B cell (primary cell): ENCODE measurements at regions not wholly inside any gene's neighbourhood (a gene's known extent, or its start where the extent isn't known, plus 50 kb on each side); places are given as distances from the start of the nearest gene placed in this dataset.

Experiments used
- ATAC-seq: fragments of 200-7000 bp; cut with Tn5 transposase; one replicate; pipeline ENCODE4 v1.10.0; 2021; ENCODE audit warnings: low read depth, mild to moderate bottlenecking, moderate number of reproducible peaks, moderate library complexity
- CTCF ChIA-PET: fragments of 350-600 bp; sonication (Branson Sonifier 250); formaldehyde crosslinking; loops from one replicate; lab custom pipeline; 2021; ENCODE audit warnings: antibody characterized with exemption, inconsistent platforms; lab: Charles Lee
- POLR2A ChIA-PET: fragments of 350-600 bp; sonication (Branson Sonifier 250); formaldehyde crosslinking; loops from one replicate; lab custom pipeline; 2021; ENCODE audit warnings: antibody characterized with exemption; lab: Charles Lee
- DNase-seq: peaks from one replicate; pipeline ENCODE4 v3.0.0; 2013
- H2AFZ ChIP-seq: 2 replicates; pipeline ENCODE4 v1.6.1; 2012; ENCODE audit warnings: mild to moderate bottlenecking, low read depth, low read length; ENCODE audit not compliant: insufficient read depth, poor library complexity, severe bottlenecking
- H3K27ac ChIP-seq, 2 donors: 1 replicate in 1 of 2; 2 replicates in 1 of 2; pipeline ENCODE4 v1.5.1; 2012 to 2013; ENCODE audit warnings: low read length in 2 of 2, mild to moderate bottlenecking in 2 of 2, moderate library complexity in 1 of 2
- H3K27me3 ChIP-seq, 4 experiments: fragments of 200-600 bp in 1 of 4; sonication (generic) in 1 of 4; replicated peaks in 1 of 4; 1 replicate in 2 of 4; 2 replicates in 2 of 4; pipeline versions ENCODE4 v1.6.1 to v1.7.0; 2013 to 2016; ENCODE audit warnings: low read length in 3 of 4, mild to moderate bottlenecking in 2 of 4, mixed read lengths in 1 of 4, moderate library complexity in 1 of 4; ENCODE audit not compliant: insufficient read depth in 4 of 4, control insufficient read depth in 3 of 4; ENCODE audit errors: control extremely low read depth in 1 of 4
- H3K36me3 ChIP-seq, 2 experiments: replicated peaks in 1 of 2; 1 replicate in 1 of 2; 2 replicates in 1 of 2; pipeline versions ENCODE4 v1.6.1 to v1.7.1; 2013; ENCODE audit warnings: low read length in 1 of 2; ENCODE audit not compliant: insufficient read depth in 2 of 2, control insufficient read depth in 1 of 2; ENCODE audit errors: control extremely low read depth in 1 of 2, extremely low read depth in 1 of 2
- H3K4me1 ChIP-seq, 2 donors: fragments of 200-600 bp in 1 of 2; sonication (generic) in 1 of 2; 1 replicate in 1 of 2; 2 replicates in 1 of 2; pipeline versions ENCODE4 v1.5.1 to v1.6.1; 2013 to 2017; ENCODE audit warnings: low read length in 2 of 2; ENCODE audit not compliant: control insufficient read depth in 2 of 2, insufficient read depth in 2 of 2
- H3K4me2 ChIP-seq: replicated peaks from 2 replicates; pipeline ENCODE3; 2012; ENCODE audit warnings: mild to moderate bottlenecking, low read depth, low read length; ENCODE audit not compliant: poor library complexity, severe bottlenecking
- H3K4me3 ChIP-seq, 5 experiments: fragments of 200-600 bp in 1 of 5; sonication (generic) in 1 of 5; 1 replicate in 3 of 5; 2 replicates in 2 of 5; pipeline versions ENCODE4 v1.5.1 to v1.7.0; 2011 to 2016; ENCODE audit warnings: low read length in 4 of 5, mild to moderate bottlenecking in 4 of 5, low read depth in 2 of 5, control low read depth in 1 of 5, moderate library complexity in 1 of 5; ENCODE audit not compliant: insufficient read depth in 1 of 5; ENCODE audit errors: control extremely low read depth in 1 of 5, extremely low read depth in 1 of 5
- H3K79me2 ChIP-seq: fragments of 200-600 bp; sonication (generic); one replicate; pipeline ENCODE4 v1.6.0; 2016; ENCODE audit warnings: low read length; ENCODE audit not compliant: control insufficient read depth, insufficient read depth
- H3K9ac ChIP-seq: fragments of 200-600 bp; sonication (generic); 2 replicates; pipeline ENCODE4 v1.6.1; 2017; ENCODE audit warnings: mild to moderate bottlenecking, low read length, moderate library complexity
- H3K9me3 ChIP-seq, 3 donors: one replicate each; pipeline versions ENCODE4 v1.6.1 to v1.7.1; 2013; ENCODE audit warnings: low read length in 2 of 3; ENCODE audit not compliant: control insufficient read depth in 2 of 3, insufficient read depth in 1 of 3; ENCODE audit errors: control extremely low read depth in 1 of 3
- H4K20me1 ChIP-seq: 2 replicates; pipeline ENCODE4 v1.6.0; 2012; ENCODE audit warnings: mild to moderate bottlenecking, low read length; ENCODE audit not compliant: insufficient read depth, control insufficient read depth, poor library complexity, severe bottlenecking
- H3K27ac Mint-ChIP-seq: one replicate; pipeline ENCODE4 v1.8.0; 2021; ENCODE audit warnings: mixed read lengths
- H3K27me3 Mint-ChIP-seq: one replicate; pipeline ENCODE4 v1.8.0; 2021; ENCODE audit warnings: mixed read lengths
- H3K4me1 Mint-ChIP-seq: one replicate; pipeline ENCODE4 v1.8.0; 2021; ENCODE audit warnings: mixed read lengths
- H3K4me3 Mint-ChIP-seq: one replicate; pipeline ENCODE4 v1.8.0; 2021; ENCODE audit warnings: mixed read lengths
- H3K9me3 Mint-ChIP-seq: one replicate; pipeline ENCODE4 v1.8.0; 2022; ENCODE audit warnings: mixed read lengths; ENCODE audit not compliant: insufficient read depth
- CTCF ChIP-seq: fragments of 200-600 bp; IDR thresholded peaks from one replicate; pipeline ENCODE4 v1.8.0; 2022; ENCODE audit warnings: antibody characterized with exemption, mild to moderate bottlenecking
- EZH2 ChIP-seq: IDR thresholded peaks from 2 replicates; pipeline ENCODE4 v1.6.1; 2012; ENCODE audit warnings: borderline replicate concordance, low read depth, mild to moderate bottlenecking, moderate library complexity, low read length; ENCODE audit not compliant: insufficient read depth, poor library complexity, severe bottlenecking
- WGBS: methylation state at CpG from one replicate; pipeline ENCODE4 v1.1.5; 2013; ENCODE audit warnings: missing lambda C conversion rate; ENCODE audit not compliant: insufficient coverage; 5-methylcytosine and 5-hydroxymethylcytosine counted together
- intact Hi-C: fragments of 100-400 bp; cut with micrococcal nuclease; formaldehyde crosslinking; loops from one replicate; pipeline ENCODE4 v1.10.0; 2022

GRCh38 chr9:105026451-105026850 is 98.5 kb upstream of the ABCA1 start:
- peaks cover 5% of the 10 kb centered on the region for H3K27me3 Mint-ChIP-seq
- Histone ChIP-seq H3K79me2 (no peaks in the 10 kb centered on the region), H3K27me3 (no peaks in the 10 kb centered on the region), H3K9me3 (no peaks in the 10 kb centered on the region), H3K4me3 (no peak overlapping the region), H3K4me1 (no peaks in the 10 kb centered on the region), H3K27ac (no peak overlapping the region), H3K4me2 (no peak overlapping the region), H3K36me3 (no peaks in the 10 kb centered on the region), H4K20me1 (no peaks in the 10 kb centered on the region), H3K9ac (no peak overlapping the region), H2AFZ (no peak overlapping the region)
- no peaks in the 10 kb centered on the region for H3K4me1 Mint-ChIP-seq
- DNase-seq (no peak), ATAC-seq (no peak)
- H3K4me3 Mint-ChIP-seq: no peak overlapping the region
- H3K9me3 Mint-ChIP-seq: no peaks in the 10 kb centered on the region
- ChIA-PET POLR2A (no interaction called here), CTCF (no interaction called here)
- H3K27ac Mint-ChIP-seq: no peak overlapping the region
- no peak for TF ChIP-seq EZH2
- no peak for TF ChIP-seq CTCF
- no CpG with 5 or more reads among the region's 1 CpG for WGBS
- intact Hi-C loops: no loop called here

GRCh38 chr9:105027084-105027483 is 99.1 kb upstream of the ABCA1 start:
- no peaks in the 10 kb centered on the region for H3K27me3 ChIP-seq
- H3K9ac ChIP-seq: no peak overlapping the region
- no peaks in the 10 kb centered on the region for H3K9me3 ChIP-seq
- Mint-ChIP-seq H3K27me3 (peaks cover 2% of the 10 kb centered on the region), H3K4me3 (no peak overlapping the region), H3K9me3 (no peaks in the 10 kb centered on the region), H3K27ac (no peak overlapping the region), H3K4me1 (no peaks in the 10 kb centered on the region)
- TF ChIP-seq EZH2 (no peak), CTCF (no peak)
- no peaks in the 10 kb centered on the region for H3K4me1 ChIP-seq
- intact Hi-C loops: no loop called here
- no peak overlapping the region for H3K4me2 ChIP-seq
- WGBS: 82% methylated on average over 2 of the region's 2 CpGs
- DNase-seq (no peak), ATAC-seq (no peak)
- no peak overlapping the region for H3K27ac ChIP-seq
- CTCF ChIA-PET: no interaction called here
- no peaks in the 10 kb centered on the region for H3K79me2 ChIP-seq
- POLR2A ChIA-PET: no interaction called here
- no peaks in the 10 kb centered on the region for H4K20me1 ChIP-seq
- H2AFZ ChIP-seq: no peak overlapping the region
- no peaks in the 10 kb centered on the region for H3K36me3 ChIP-seq
- no peak overlapping the region for H3K4me3 ChIP-seq
